ENCODE measurements at regions not wholly inside any gene's neighbourhood (a gene's known extent, or its start where the extent isn't known, plus 50 kb on each side); places are given as distances from the start of the nearest gene placed in this dataset.

- Histone ChIP-seq H3K36me3 (ENCODE audit: insufficient read depth in 1 of 2, low read depth in 1 of 2) (no peaks in the 10 kb centered on the region), H3K27me3 (ENCODE audit: insufficient read depth in 3 of 3, low read length in 2 of 3) (no peaks in the 10 kb centered on the region), H3K9me3 (peaks cover 4% of the 10 kb centered on the region), H3K4me3 (no peak overlapping the region), H3K4me1 (no peaks in the 10 kb centered on the region), H3K27ac (no peak overlapping the region)
- TF ChIP-seq CTCF (IDR thresholded peaks at IDR 0.05) = no peak
- DNase-seq (no peak), ATAC-seq (no peak)
- intact Hi-C loops (cut with DNase I) = no loop called here
- WGBS, 3 donors = 58 to 66% (median 61%) methylated on average over 8 of the region's 8 CpGs
Observed at GRCh38 chr10:78831461-78831860, 237.3 kb upstream of the ZMIZ1 start.

GRCh38 chr10:78832281-78832680 is 236.5 kb upstream of the ZMIZ1 start:
- H3K4me1 ChIP-seq = no peaks in the 10 kb centered on the region
- no peaks in the 10 kb centered on the region for H3K27me3 ChIP-seq (ENCODE audit: insufficient read depth in 3 of 3, low read length in 2 of 3)
- intact Hi-C loops (cut with DNase I) = no loop called here
- H3K27ac ChIP-seq = no peak overlapping the region
- DNase-seq (no peak), ATAC-seq (no peak)
- no peak overlapping the region for H3K4me3 ChIP-seq
- 83 to 95% (median 91%) methylated on average over 2 of the region's 2 CpGs for WGBS, 3 donors
- H3K9me3 ChIP-seq = peaks cover 4% of the 10 kb centered on the region
- no peaks in the 10 kb centered on the region for H3K36me3 ChIP-seq (ENCODE audit: insufficient read depth in 1 of 2, low read depth in 1 of 2)
- TF ChIP-seq CTCF (IDR thresholded peaks at IDR 0.05) = no peak

- Histone ChIP-seq H3K27me3 (ENCODE audit: insufficient read depth in 3 of 3, low read length in 2 of 3) (no peaks in the 10 kb centered on the region), H3K9me3 (no peaks in the 10 kb centered on the region), H3K36me3 (ENCODE audit: insufficient read depth in 1 of 2, low read depth in 1 of 2) (no peaks in the 10 kb centered on the region), H3K4me3 (no peak overlapping the region), H3K27ac (no peak overlapping the region), H3K4me1 (no peaks in the 10 kb centered on the region)
- DNase-seq (no peak), ATAC-seq (peak in 2 of 4 donors; percentile 30 to 43)
- WGBS, 3 donors = 20 to 34% (median 26%) methylated on average over 5 of the region's 5 CpGs
- TF ChIP-seq CTCF (IDR thresholded peaks at IDR 0.05) = no peak
- intact Hi-C loops (cut with DNase I) = no loop called here
Observed at GRCh38 chr10:78838141-78838657, 230.6 kb upstream of the ZMIZ1 start.

GRCh38 chr10:78843495-78843894 is 225.3 kb upstream of the ZMIZ1 start:
- no peak overlapping the region for H3K27ac ChIP-seq
- DNase-seq (no peak), ATAC-seq (no peak)
- intact Hi-C loops (cut with DNase I) = no loop called here
- H3K36me3 ChIP-seq (ENCODE audit: insufficient read depth in 1 of 2, low read depth in 1 of 2) = no peaks in the 10 kb centered on the region
- no peak for TF ChIP-seq CTCF (IDR thresholded peaks at IDR 0.05)
- H3K4me1 ChIP-seq = no peaks in the 10 kb centered on the region
- no peaks in the 10 kb centered on the region for H3K27me3 ChIP-seq (ENCODE audit: insufficient read depth in 3 of 3, low read length in 2 of 3)
- WGBS, 3 donors = 100% methylated on average over 1 of the region's 1 CpG
- H3K9me3 ChIP-seq = no peaks in the 10 kb centered on the region
- H3K4me3 ChIP-seq = no peak overlapping the region

- Histone ChIP-seq H3K4me3 (no peak overlapping the region), H3K27me3 (ENCODE audit: insufficient read depth in 3 of 3, low read length in 2 of 3) (no peaks in the 10 kb centered on the region), H3K27ac (no peak overlapping the region), H3K9me3 (no peaks in the 10 kb centered on the region), H3K4me1 (no peaks in the 10 kb centered on the region), H3K36me3 (ENCODE audit: insufficient read depth in 1 of 2, low read depth in 1 of 2) (no peaks in the 10 kb centered on the region)
- WGBS, 3 donors = 76 to 77% (median 77%) methylated on average over 10 of the region's 10 CpGs
- no peak for TF ChIP-seq CTCF (IDR thresholded peaks at IDR 0.05)
- no peak for ATAC-seq
- no peak for DNase-seq
- intact Hi-C loops (cut with DNase I) = no loop called here
Observed at GRCh38 chr10:78844960-78845607, 223.7 kb upstream of the ZMIZ1 start.
